ENCODE measurements at regions not wholly inside any gene's neighbourhood (a gene's known extent, or its start where the extent isn't known, plus 50 kb on each side); places are given as distances from the start of the nearest gene placed in this dataset.

DNA sequence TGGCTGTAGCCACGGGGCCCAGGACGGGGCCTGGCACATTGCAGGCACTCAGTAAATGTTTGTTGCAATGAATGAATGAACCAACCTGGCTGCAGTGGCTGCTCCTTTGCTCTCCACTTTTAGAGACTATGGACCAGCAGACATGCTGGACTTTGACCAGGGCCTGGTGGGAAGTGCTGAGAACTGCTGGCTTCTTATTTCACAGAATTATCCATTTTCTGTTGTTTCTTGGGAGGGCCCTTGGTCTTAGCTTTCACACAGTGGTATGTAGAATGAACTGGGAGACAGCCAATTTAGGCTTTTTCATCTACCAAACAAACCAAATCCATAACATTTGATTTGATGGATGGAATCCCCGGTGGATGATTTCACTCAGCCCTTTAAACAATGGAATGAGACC, 78.0 kb upstream of the LHFPL2 start:
- TF ChIP-seq, protein P1, sequence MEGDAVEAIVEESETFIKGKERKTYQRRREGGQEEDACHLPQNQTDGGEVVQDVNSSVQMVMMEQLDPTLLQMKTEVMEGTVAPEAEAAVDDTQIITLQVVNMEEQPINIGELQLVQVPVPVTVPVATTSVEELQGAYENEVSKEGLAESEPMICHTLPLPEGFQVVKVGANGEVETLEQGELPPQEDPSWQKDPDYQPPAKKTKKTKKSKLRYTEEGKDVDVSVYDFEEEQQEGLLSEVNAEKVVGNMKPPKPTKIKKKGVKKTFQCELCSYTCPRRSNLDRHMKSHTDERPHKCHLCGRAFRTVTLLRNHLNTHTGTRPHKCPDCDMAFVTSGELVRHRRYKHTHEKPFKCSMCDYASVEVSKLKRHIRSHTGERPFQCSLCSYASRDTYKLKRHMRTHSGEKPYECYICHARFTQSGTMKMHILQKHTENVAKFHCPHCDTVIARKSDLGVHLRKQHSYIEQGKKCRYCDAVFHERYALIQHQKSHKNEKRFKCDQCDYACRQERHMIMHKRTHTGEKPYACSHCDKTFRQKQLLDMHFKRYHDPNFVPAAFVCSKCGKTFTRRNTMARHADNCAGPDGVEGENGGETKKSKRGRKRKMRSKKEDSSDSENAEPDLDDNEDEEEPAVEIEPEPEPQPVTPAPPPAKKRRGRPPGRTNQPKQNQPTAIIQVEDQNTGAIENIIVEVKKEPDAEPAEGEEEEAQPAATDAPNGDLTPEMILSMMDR (IDR thresholded peaks at IDR 0.05), result no peak
- TF ChIP-seq MAFK (IDR thresholded peaks at IDR 0.05; ENCODE audit: partially characterized antibody) (no peak), KDM1A (IDR thresholded peaks at IDR 0.05; ENCODE audit: low read depth) (no peak), POLR2A (IDR thresholded peaks at IDR 0.05; ENCODE audit: low read length) (no peak), EP300 (IDR thresholded peaks at IDR 0.05) (no peak)
- TF ChIP-seq, protein P2, sequence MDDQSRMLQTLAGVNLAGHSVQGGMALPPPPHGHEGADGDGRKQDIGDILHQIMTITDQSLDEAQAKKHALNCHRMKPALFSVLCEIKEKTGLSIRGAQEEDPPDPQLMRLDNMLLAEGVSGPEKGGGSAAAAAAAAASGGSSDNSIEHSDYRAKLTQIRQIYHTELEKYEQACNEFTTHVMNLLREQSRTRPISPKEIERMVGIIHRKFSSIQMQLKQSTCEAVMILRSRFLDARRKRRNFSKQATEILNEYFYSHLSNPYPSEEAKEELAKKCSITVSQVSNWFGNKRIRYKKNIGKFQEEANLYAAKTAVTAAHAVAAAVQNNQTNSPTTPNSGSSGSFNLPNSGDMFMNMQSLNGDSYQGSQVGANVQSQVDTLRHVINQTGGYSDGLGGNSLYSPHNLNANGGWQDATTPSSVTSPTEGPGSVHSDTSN (IDR thresholded peaks at IDR 0.05), result no peak
